ENCODE measurements at regions not wholly inside any gene's neighbourhood (a gene's known extent, or its start where the extent isn't known, plus 50 kb on each side); places are given as distances from the start of the nearest gene placed in this dataset.

GRCh38 chr15:93830221-93831080 is 400.9 kb upstream of the MCTP2 start:
- Mint-ChIP-seq H3K4me1 (ENCODE audit: unreplicated experiment) (peaks cover 34% of the 10 kb centered on the region), H3K4me3 (no peak overlapping the region), H3K27me3 (no peaks in the 10 kb centered on the region), H3K36me3 (no peaks in the 10 kb centered on the region), H3K27ac (peak overlapping the region; percentile 98), H3K9me3 (no peaks in the 10 kb centered on the region)
- no peak for TF ChIP-seq CTCF (conservative IDR thresholded peaks at IDR 0.05)
- no peak for DNase-seq (ENCODE audit: extremely low spot score, unreplicated experiment)

- TF ChIP-seq CTCF (conservative IDR thresholded peaks at IDR 0.05), result no peak
- Mint-ChIP-seq H3K27me3 (no peaks in the 10 kb centered on the region), H3K4me3 (peak overlapping the region; percentile 51), H3K9me3 (no peaks in the 10 kb centered on the region), H3K27ac (peak overlapping the region; percentile 98), H3K4me1 (ENCODE audit: unreplicated experiment) (peaks cover 46% of the 10 kb centered on the region), H3K36me3 (no peaks in the 10 kb centered on the region)
- DNase-seq (ENCODE audit: extremely low spot score, unreplicated experiment), result no peak
These were observed 402.1 kb upstream of the MCTP2 start for GRCh38 chr15:93829115-93829870.

- no peak overlapping the region for H3K4me3 Mint-ChIP-seq
- peaks cover 51% of the 10 kb centered on the region for H3K4me1 Mint-ChIP-seq (ENCODE audit: unreplicated experiment)
- no peak overlapping the region for H3K27ac Mint-ChIP-seq
- H3K36me3 Mint-ChIP-seq, result no peaks in the 10 kb centered on the region
- H3K9me3 Mint-ChIP-seq, result no peaks in the 10 kb centered on the region
- H3K27me3 Mint-ChIP-seq, result peaks cover 9% of the 10 kb centered on the region
- no peak for TF ChIP-seq CTCF (conservative IDR thresholded peaks at IDR 0.05)
- DNase-seq (ENCODE audit: extremely low spot score, unreplicated experiment), result no peak
These were observed 404.6 kb upstream of the MCTP2 start for GRCh38 chr15:93826790-93827189.

GRCh38 chr15:93826293-93826692 is 405.1 kb upstream of the MCTP2 start:
- H3K9me3 Mint-ChIP-seq, result no peaks in the 10 kb centered on the region
- DNase-seq (ENCODE audit: extremely low spot score, unreplicated experiment), result no peak
- peaks cover 51% of the 10 kb centered on the region for H3K4me1 Mint-ChIP-seq (ENCODE audit: unreplicated experiment)
- no peak overlapping the region for H3K4me3 Mint-ChIP-seq
- H3K27me3 Mint-ChIP-seq, result peaks cover 9% of the 10 kb centered on the region
- no peaks in the 10 kb centered on the region for H3K36me3 Mint-ChIP-seq
- no peak for TF ChIP-seq CTCF (conservative IDR thresholded peaks at IDR 0.05)
- H3K27ac Mint-ChIP-seq, result no peak overlapping the region

GRCh38 chr15:93825682-93826081 is 405.7 kb upstream of the MCTP2 start:
- Mint-ChIP-seq H3K4me3 (no peak overlapping the region), H3K36me3 (no peaks in the 10 kb centered on the region), H3K27ac (no peak overlapping the region), H3K4me1 (ENCODE audit: unreplicated experiment) (peaks cover 49% of the 10 kb centered on the region), H3K9me3 (no peaks in the 10 kb centered on the region), H3K27me3 (peaks cover 9% of the 10 kb centered on the region)
- no peak for TF ChIP-seq CTCF (conservative IDR thresholded peaks at IDR 0.05)
- no peak for DNase-seq (ENCODE audit: extremely low spot score, unreplicated experiment)
